Sigmoid colon (tissue), 6 donors: ENCODE measurements at regions not wholly inside any gene's neighbourhood (a gene's known extent, or its start where the extent isn't known, plus 50 kb on each side); places are given as distances from the start of the nearest gene placed in this dataset.

Source experiments
- DNase-seq: peaks from one replicate; pipeline ENCODE4 v3.0.0-alpha.2; 2019
- H3K27ac ChIP-seq, 4 donors: fragments of 200-600 bp; sonication (generic); one replicate each; pipeline ENCODE4 v1.5.1; 2016 to 2019; ENCODE audit warnings: mild to moderate bottlenecking in 1 of 4
- H3K27me3 ChIP-seq, 3 donors: fragments of 200-600 bp; sonication (generic); one replicate each; pipeline ENCODE4 v1.5.1; 2019; ENCODE audit warnings: mild to moderate bottlenecking in 1 of 3
- H3K36me3 ChIP-seq, 4 donors: fragments of 200-600 bp; sonication (generic); one replicate each; pipeline ENCODE4 v1.5.1; 2016 to 2019
- H3K4me1 ChIP-seq, 4 donors: fragments of 200-600 bp; sonication (generic); one replicate each; pipeline ENCODE4 v1.5.1; 2017 to 2019
- H3K4me3 ChIP-seq, 4 donors: fragments of 200-600 bp; sonication (generic); one replicate each; pipeline ENCODE4 v1.5.1; 2017 to 2019; ENCODE audit warnings: mild to moderate bottlenecking in 2 of 4, moderate library complexity in 1 of 4
- H3K9me3 ChIP-seq, 4 donors: fragments of 200-600 bp in 3 of 4; sonication (generic) in 3 of 4; one replicate each; pipeline versions ENCODE4 v1.5.1 to v1.6.1; 2013 to 2019
- EP300 ChIP-seq, 4 donors: sonication (generic); formaldehyde crosslinking; IDR thresholded peaks; one replicate each; pipeline ENCODE4 v1.6.1; 2017; ENCODE audit warnings: antibody characterized with exemption in 4 of 4
- POLR2A ChIP-seq, 2 donors: fragments of 450-650 bp; IDR thresholded peaks; one replicate each; pipeline ENCODE4 v1.6.1; 2016; ENCODE audit warnings: antibody characterized with exemption in 2 of 2, mild to moderate bottlenecking in 2 of 2, moderate library complexity in 2 of 2
- POLR2AphosphoS5 ChIP-seq, 4 donors: sonication (generic); formaldehyde crosslinking; IDR thresholded peaks; one replicate each; pipeline ENCODE4 v1.6.1; 2017; ENCODE audit warnings: antibody characterized with exemption in 4 of 4
- WGBS, 2 donors: extraction: QIAGEN DNeasy Blood & Tissue Kit; methylation state at CpG; one replicate each; pipeline ENCODE4 v1.1.7; 2013; 5-methylcytosine and 5-hydroxymethylcytosine counted together
- intact Hi-C: fragments of 100-400 bp; cut with DNase I; formaldehyde crosslinking; loops from one replicate; pipeline ENCODE4 v1.15.1; 2023
- TF ChIP-seq, protein P1 (sequence below), 4 experiments: fragments of 450-650 bp in 3 of 4; fragments of 200-600 bp in 1 of 4; IDR thresholded peaks; one replicate each; pipeline ENCODE4 v1.5.1; 2016 to 2019; ENCODE audit warnings: antibody characterized with exemption in 4 of 4, mild to moderate bottlenecking in 3 of 4, moderate library complexity in 2 of 4
- donor health status: healthy with polysubstance abuse.
- donor health status: healthy.

DNA sequence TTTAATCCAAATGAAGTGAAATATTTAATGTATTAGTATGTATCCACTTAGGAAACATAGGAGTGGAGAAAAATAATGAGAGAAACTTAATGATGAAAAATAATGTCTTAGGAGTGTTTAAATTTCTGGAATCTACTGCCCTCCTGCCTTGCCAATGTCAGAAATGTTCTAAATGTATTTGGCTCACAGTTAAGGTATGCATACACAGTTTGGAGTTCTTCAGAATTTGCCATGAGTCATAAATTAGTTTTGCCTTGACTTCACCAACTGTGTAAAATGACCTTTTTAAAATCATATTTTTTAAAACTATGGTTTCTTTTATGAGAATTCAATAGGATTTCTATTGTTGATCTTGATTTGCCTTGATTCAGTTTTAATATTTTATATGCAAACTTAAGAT lies 191.7 kb upstream of the HSF2 start:
- intact Hi-C loops, result no loop called here
- Histone ChIP-seq H3K27ac (peak overlapping the region in 1 of 4 donors; percentile 16), H3K9me3 (no peaks in the 10 kb centered on the region), H3K36me3 (no peaks in the 10 kb centered on the region), H3K4me3 (no peak overlapping the region), H3K27me3 (no peaks in the 10 kb centered on the region), H3K4me1 (no peaks in the 10 kb centered on the region)
- TF ChIP-seq POLR2A (IDR thresholded peaks at IDR 0.05) (no peak), EP300 (IDR thresholded peaks at IDR 0.05) (no peak), POLR2AphosphoS5 (IDR thresholded peaks at IDR 0.05) (no peak)
- TF ChIP-seq, protein P1, sequence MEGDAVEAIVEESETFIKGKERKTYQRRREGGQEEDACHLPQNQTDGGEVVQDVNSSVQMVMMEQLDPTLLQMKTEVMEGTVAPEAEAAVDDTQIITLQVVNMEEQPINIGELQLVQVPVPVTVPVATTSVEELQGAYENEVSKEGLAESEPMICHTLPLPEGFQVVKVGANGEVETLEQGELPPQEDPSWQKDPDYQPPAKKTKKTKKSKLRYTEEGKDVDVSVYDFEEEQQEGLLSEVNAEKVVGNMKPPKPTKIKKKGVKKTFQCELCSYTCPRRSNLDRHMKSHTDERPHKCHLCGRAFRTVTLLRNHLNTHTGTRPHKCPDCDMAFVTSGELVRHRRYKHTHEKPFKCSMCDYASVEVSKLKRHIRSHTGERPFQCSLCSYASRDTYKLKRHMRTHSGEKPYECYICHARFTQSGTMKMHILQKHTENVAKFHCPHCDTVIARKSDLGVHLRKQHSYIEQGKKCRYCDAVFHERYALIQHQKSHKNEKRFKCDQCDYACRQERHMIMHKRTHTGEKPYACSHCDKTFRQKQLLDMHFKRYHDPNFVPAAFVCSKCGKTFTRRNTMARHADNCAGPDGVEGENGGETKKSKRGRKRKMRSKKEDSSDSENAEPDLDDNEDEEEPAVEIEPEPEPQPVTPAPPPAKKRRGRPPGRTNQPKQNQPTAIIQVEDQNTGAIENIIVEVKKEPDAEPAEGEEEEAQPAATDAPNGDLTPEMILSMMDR (IDR thresholded peaks at IDR 0.05), result no peak
- DNase-seq, result no peak

DNA sequence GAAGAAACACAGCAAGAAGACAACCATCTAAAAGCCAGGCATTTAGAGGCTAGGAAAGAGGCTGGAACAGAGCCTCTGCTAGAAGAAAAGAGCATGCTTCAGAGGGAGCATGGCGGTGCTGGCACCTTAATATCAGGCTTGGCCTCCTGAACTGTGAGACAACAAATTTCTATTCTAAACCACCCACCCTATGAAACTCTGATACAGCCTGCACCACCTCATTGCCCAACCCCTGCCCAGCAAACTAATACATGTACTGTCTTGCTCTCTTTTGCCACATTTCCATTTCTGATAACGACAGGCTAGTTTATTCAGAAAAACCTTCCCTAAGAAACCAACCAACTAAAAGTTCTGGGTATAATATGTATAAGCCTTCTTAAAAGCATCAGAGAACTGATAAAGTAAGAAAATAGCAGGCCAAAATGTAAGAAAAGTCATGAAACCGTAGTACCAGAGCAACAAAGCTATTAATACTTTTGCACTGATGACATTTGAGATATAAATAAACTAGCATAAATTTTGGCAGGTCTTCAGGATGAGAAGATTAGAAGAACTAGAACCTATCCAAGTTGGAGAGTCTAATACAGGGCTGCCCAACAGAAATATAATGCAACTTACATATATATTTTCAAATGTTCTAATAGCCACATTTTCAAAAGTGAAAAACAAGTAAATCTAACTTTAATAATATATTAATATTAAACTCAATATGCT lies 184.7 kb upstream of the HSF2 start:
- Histone ChIP-seq H3K4me1 (no peaks in the 10 kb centered on the region), H3K27ac (no peak overlapping the region), H3K4me3 (no peak overlapping the region), H3K36me3 (no peaks in the 10 kb centered on the region), H3K27me3 (no peaks in the 10 kb centered on the region), H3K9me3 (no peaks in the 10 kb centered on the region)
- intact Hi-C loops, result no loop called here
- no peak for DNase-seq
- 77 to 84% methylated on average over 3 of the region's 3 CpGs for WGBS, 2 donors
- TF ChIP-seq, protein P1 (IDR thresholded peaks at IDR 0.05), result no peak

- H3K27me3 ChIP-seq, result no peaks in the 10 kb centered on the region
- 77 to 88% methylated on average over 2 of the region's 2 CpGs for WGBS, 2 donors
- no peak overlapping the region for H3K4me3 ChIP-seq
- intact Hi-C loops, result no loop called here
- no peak overlapping the region for H3K27ac ChIP-seq
- no peaks in the 10 kb centered on the region for H3K36me3 ChIP-seq
- no peaks in the 10 kb centered on the region for H3K9me3 ChIP-seq
- H3K4me1 ChIP-seq, result no peaks in the 10 kb centered on the region
- DNase-seq, result no peak
- no peak for TF ChIP-seq POLR2AphosphoS5 (IDR thresholded peaks at IDR 0.05)
- TF ChIP-seq, protein P1 (IDR thresholded peaks at IDR 0.05), result no peak
- no peak for TF ChIP-seq EP300 (IDR thresholded peaks at IDR 0.05)
- TF ChIP-seq POLR2A (IDR thresholded peaks at IDR 0.05), result no peak
Observed at GRCh38 chr6:122220254-122220653, 179.2 kb upstream of the HSF2 start.

GRCh38 chr6:122222761-122223160 lies 176.7 kb upstream of the HSF2 start:
- intact Hi-C loops, result no loop called here
- Histone ChIP-seq H3K27me3 (no peaks in the 10 kb centered on the region), H3K9me3 (no peaks in the 10 kb centered on the region), H3K27ac (no peak overlapping the region), H3K36me3 (no peaks in the 10 kb centered on the region), H3K4me3 (no peak overlapping the region), H3K4me1 (no peaks in the 10 kb centered on the region)
- no peak for TF ChIP-seq EP300 (IDR thresholded peaks at IDR 0.05)
- TF ChIP-seq, protein P1 (IDR thresholded peaks at IDR 0.05), result no peak
- no peak for TF ChIP-seq POLR2A (IDR thresholded peaks at IDR 0.05)
- no peak for TF ChIP-seq POLR2AphosphoS5 (IDR thresholded peaks at IDR 0.05)
- 62 to 69% methylated on average over 3 of the region's 3 CpGs for whole genome bisulfite sequencing, 2 donors
- no peak for DNase-seq

- intact Hi-C loops, result no loop called here
- no peaks in the 10 kb centered on the region for H3K9me3 ChIP-seq
- DNase-seq, result no peak
- no peaks in the 10 kb centered on the region for H3K27me3 ChIP-seq
- WGBS, 2 donors, result 50 to 78% methylated on average over 1 of the region's 1 CpG
- no peak overlapping the region for H3K27ac ChIP-seq
- no peaks in the 10 kb centered on the region for H3K36me3 ChIP-seq
- TF ChIP-seq EP300 (IDR thresholded peaks at IDR 0.05) (no peak), POLR2A (IDR thresholded peaks at IDR 0.05) (no peak), POLR2AphosphoS5 (IDR thresholded peaks at IDR 0.05) (no peak)
- TF ChIP-seq, protein P1 (IDR thresholded peaks at IDR 0.05), result no peak
- no peaks in the 10 kb centered on the region for H3K4me1 ChIP-seq
- H3K4me3 ChIP-seq, result no peak overlapping the region
Observed at GRCh38 chr6:122223251-122223650, 176.2 kb upstream of the HSF2 start.
